HUES64 (cell line): ENCODE measurements at regions not wholly inside any gene's neighbourhood (a gene's known extent, or its start where the extent isn't known, plus 50 kb on each side); places are given as distances from the start of the nearest gene placed in this dataset.

ENCODE experiments used
- H3K27ac ChIP-seq: 2 replicates; pipeline ENCODE4 v1.7.0; 2013; ENCODE audit warnings: low read depth, low read length, inconsistent platforms
- H3K27me3 ChIP-seq: 2 replicates; pipeline ENCODE4 v1.6.1; 2013; ENCODE audit warnings: mild to moderate bottlenecking, low read length; ENCODE audit not compliant: insufficient read depth
- H3K36me3 ChIP-seq: 2 replicates; pipeline ENCODE4 v1.6.1; 2013; ENCODE audit warnings: mild to moderate bottlenecking, low read length; ENCODE audit not compliant: insufficient read depth
- H3K4me1 ChIP-seq: 2 replicates; pipeline ENCODE4 v1.6.1; 2013; ENCODE audit warnings: mild to moderate bottlenecking, low read length, moderate library complexity; ENCODE audit not compliant: insufficient read depth
- H3K4me3 ChIP-seq: 2 replicates; pipeline ENCODE4 v1.5.1; 2013; ENCODE audit warnings: mild to moderate bottlenecking, low read length, moderate library complexity
- H3K9ac ChIP-seq: 2 replicates; pipeline ENCODE4 v1.6.1; 2013; ENCODE audit warnings: mild to moderate bottlenecking, low read depth, low read length
- H3K9me3 ChIP-seq: 2 replicates; pipeline ENCODE4 v1.6.1; 2013; ENCODE audit warnings: low read depth, low read length; ENCODE audit not compliant: insufficient read depth
- WGBS: fragments of 150-250, 120-280 bp; methylation state at CpG from one replicate; pipeline ENCODE4 v1.1.7; 2013; ENCODE audit warnings: missing lambda C conversion rate; 5-methylcytosine and 5-hydroxymethylcytosine counted together

DNA sequence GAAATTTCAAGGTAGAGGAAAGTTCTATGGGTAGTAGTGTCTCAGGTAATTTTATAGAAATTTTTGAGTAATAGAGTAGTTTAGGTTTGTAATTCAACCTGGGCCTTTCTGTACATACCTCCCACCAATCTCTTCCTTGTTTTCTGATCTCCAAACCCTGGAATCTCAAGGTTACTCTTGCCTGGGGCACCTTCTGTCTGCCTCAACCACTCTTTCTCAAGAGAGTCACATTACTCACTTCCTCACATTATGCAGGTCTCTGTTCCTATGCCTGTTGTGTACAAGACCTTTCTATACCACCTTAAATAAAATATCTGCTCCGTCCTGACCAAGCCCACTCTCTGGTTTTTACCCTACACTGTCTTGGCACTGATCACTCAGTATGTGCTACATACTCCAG, 412.6 kb upstream of the CTNND2 start:
- H3K4me3 ChIP-seq: no peak overlapping the region
- no peak overlapping the region for H3K27ac ChIP-seq
- 96% methylated on average over 1 of the region's 1 CpG for WGBS
- H3K9ac ChIP-seq: no peak overlapping the region
- H3K9me3 ChIP-seq: no peaks in the 10 kb centered on the region
- H3K36me3 ChIP-seq: no peaks in the 10 kb centered on the region
- peaks cover 10% of the 10 kb centered on the region for H3K4me1 ChIP-seq
- no peaks in the 10 kb centered on the region for H3K27me3 ChIP-seq

DNA sequence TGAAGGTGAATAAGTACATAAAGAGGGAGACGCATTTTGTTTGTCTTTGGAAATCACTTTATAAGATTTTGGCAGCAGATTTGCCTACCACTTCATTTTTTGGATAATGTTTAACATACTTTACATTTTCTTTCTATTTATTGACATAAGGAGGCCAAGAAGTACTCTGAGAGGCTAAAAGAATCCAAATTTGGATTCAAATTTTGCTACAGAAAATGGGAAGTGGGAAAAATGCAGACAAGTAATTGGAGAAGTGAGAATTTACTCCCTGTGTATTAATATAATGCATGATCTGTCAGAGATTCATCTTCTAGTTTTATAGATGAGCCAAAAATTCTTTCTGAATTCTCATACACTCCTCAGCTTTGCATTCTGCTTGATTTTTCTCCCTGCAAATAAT, 411.2 kb upstream of the CTNND2 start:
- H3K4me3 ChIP-seq: no peak overlapping the region
- H3K9ac ChIP-seq: no peak overlapping the region
- H3K4me1 ChIP-seq: no peaks in the 10 kb centered on the region
- WGBS: 100% methylated on average over 1 of the region's 1 CpG
- H3K27ac ChIP-seq: no peak overlapping the region
- H3K9me3 ChIP-seq: no peaks in the 10 kb centered on the region
- H3K27me3 ChIP-seq: no peaks in the 10 kb centered on the region
- no peaks in the 10 kb centered on the region for H3K36me3 ChIP-seq

DNA sequence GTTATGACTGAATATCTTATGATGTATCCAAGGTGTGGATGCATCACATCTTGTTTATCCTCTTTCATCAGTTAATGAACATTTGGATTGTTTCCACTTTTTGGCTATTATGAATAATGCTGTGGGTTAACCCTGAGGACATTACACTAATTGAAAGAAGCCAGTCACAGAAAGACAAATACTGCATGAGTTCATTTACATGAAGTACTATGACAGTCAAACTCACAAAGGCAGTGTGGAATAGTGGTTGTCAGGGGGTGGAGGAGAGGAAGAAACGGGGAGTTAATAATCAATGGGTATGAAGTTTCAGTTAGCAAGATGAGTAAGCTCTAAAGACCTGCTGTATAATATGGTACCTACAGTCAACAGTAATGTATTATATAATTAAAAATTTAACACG, 409.4 kb upstream of the CTNND2 start:
- H3K27me3 ChIP-seq: no peaks in the 10 kb centered on the region
- WGBS: 100% methylated on average over 1 of the region's 2 CpGs
- no peak overlapping the region for H3K27ac ChIP-seq
- H3K4me3 ChIP-seq: no peak overlapping the region
- no peaks in the 10 kb centered on the region for H3K4me1 ChIP-seq
- no peak overlapping the region for H3K9ac ChIP-seq
- H3K36me3 ChIP-seq: no peaks in the 10 kb centered on the region
- no peaks in the 10 kb centered on the region for H3K9me3 ChIP-seq

DNA sequence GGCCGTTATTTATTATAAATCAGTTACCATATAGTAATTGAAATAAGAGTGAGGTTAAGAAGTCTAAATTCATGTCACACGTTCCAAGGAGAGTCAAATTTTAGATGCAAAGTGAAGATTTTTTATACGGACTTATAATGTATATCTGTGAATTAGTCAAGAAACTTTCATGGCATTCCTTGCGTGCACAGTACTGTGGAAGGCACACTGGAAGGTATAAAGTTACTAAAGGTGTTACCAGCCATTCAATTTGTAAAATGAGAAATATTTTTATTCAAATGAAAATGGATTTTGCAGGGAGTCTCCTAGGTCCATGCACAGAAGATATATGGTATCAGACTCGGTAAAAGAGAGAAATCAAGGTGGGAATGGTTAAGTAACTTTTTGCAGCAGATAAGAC, 408.1 kb upstream of the CTNND2 start:
- WGBS: 94% methylated on average over 4 of the region's 5 CpGs
- Histone ChIP-seq H3K4me3 (no peak overlapping the region), H3K9ac (no peak overlapping the region), H3K9me3 (no peaks in the 10 kb centered on the region), H3K4me1 (no peaks in the 10 kb centered on the region), H3K27me3 (no peaks in the 10 kb centered on the region), H3K27ac (no peak overlapping the region), H3K36me3 (no peaks in the 10 kb centered on the region)

DNA sequence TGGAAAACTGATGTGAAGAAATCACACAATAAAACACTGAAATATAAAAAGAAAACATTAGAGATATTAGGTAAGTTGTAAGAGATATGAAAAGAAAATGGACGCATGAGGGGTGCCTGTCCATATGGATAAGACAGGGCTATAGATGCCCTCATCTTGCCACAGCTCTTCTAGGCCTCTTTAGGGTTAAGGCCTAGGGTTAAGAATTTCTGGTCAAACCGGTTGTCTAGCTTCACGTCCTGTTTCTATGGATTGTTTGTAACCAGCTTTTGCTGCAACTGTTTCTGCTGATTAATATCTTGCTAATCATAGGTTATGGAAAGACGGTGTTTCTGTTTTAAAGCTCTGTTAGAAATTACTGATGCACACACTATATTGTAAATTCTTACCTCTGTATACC, 389.9 kb upstream of the CTNND2 start:
- WGBS: 97% methylated on average over 4 of the region's 4 CpGs
- Histone ChIP-seq H3K9ac (no peak overlapping the region), H3K27ac (no peak overlapping the region), H3K4me1 (no peaks in the 10 kb centered on the region), H3K4me3 (no peak overlapping the region), H3K9me3 (peaks cover 41% of the 10 kb centered on the region), H3K36me3 (peaks cover 12% of the 10 kb centered on the region; the same call in 1 of the 2 replicates), H3K27me3 (no peaks in the 10 kb centered on the region)

DNA sequence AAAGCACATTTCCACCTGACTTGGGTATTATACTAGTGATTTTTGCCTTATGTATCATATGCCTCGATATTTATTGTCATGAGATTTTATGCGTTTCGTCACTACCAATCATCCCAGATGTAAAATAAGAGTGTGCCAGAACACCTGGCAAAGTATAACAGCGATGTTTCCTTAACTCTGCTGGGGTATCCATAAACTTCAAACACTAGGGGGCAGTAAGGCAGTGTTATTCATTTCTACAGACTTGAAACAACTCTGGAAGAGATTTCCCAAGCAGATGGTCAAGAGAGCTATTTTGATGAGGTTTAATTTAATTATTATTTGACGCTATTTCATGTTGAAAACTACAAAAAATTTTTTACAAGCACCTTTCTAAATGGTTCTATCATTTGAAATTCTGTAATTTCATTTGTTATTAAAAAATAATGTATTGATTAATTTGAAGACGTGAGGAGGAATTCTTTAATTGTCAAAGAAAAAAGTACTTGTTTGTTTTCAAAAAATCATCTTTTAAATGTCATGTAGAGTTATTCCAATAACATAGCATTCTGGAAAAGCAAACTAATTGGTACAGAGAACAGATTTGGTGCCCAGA, 388.5 kb upstream of the CTNND2 start:
- Histone ChIP-seq H3K27me3 (no peaks in the 10 kb centered on the region), H3K9ac (no peak overlapping the region), H3K36me3 (peaks cover 12% of the 10 kb centered on the region; the same call in 1 of the 2 replicates), H3K4me1 (no peaks in the 10 kb centered on the region), H3K9me3 (peaks cover 41% of the 10 kb centered on the region), H3K27ac (no peak overlapping the region), H3K4me3 (no peak overlapping the region)
- 36% methylated on average over 4 of the region's 6 CpGs for WGBS

DNA sequence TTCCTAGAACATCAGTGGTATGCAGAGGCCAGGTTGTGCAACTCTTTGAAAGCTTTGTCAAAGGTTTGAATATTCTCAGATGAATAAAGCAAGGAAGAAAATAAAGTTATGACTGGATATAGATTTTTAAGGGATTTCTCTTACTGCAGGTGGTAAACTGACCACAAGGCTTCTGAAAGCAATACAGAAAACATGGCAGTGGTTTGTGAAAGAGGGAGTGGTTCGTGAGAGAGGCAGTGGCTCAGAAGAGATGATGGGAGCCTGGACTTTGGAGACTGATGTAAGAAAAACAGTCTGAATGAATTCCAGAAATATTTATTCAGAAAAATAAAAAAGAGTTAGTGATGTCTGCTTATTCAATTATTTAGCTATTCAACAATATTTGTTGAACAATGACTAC, 380.4 kb upstream of the CTNND2 start:
- Histone ChIP-seq H3K27ac (no peak overlapping the region), H3K9ac (no peak overlapping the region), H3K36me3 (no peaks in the 10 kb centered on the region), H3K4me1 (no peaks in the 10 kb centered on the region), H3K9me3 (no peaks in the 10 kb centered on the region), H3K4me3 (no peak overlapping the region), H3K27me3 (no peaks in the 10 kb centered on the region)
- WGBS: 84% methylated on average over 1 of the region's 1 CpG

DNA sequence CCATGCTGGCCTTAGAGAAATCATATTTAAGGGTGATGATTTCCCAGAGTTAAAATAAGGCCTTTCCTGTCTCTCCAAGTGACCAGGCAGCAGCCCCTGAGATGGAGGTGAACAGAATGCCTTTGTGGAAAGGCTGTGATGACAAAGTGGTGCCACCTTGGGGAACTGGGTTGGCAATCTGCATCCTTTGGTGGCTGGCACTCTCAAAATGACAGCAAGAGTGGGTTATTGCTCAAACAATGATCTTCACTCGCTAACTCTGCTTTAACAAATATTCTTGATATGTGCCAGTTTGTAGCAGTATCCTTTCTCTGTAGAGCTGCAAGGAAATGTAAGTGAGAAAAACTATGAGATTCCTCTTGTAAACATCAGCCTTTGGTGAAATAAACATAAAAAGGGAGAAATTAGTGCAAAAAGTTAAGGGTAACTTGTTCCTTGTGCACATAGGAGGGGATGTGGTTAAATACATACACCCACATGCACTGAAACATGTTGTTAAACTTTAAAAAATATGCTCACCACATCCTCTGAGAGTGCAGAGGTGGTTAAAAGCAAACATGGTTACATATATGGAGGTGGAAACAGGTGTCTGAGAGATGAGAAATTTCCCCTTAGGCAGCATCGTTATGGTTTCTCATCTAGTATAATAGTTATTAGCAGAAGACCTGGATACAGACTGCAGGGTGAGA, 373.4 kb upstream of the CTNND2 start:
- no peaks in the 10 kb centered on the region for H3K4me1 ChIP-seq
- H3K36me3 ChIP-seq: no peaks in the 10 kb centered on the region
- H3K9ac ChIP-seq: no peak overlapping the region
- WGBS: 100% methylated on average over 2 of the region's 2 CpGs
- no peak overlapping the region for H3K27ac ChIP-seq
- no peak overlapping the region for H3K4me3 ChIP-seq
- H3K9me3 ChIP-seq: no peaks in the 10 kb centered on the region
- no peaks in the 10 kb centered on the region for H3K27me3 ChIP-seq

DNA sequence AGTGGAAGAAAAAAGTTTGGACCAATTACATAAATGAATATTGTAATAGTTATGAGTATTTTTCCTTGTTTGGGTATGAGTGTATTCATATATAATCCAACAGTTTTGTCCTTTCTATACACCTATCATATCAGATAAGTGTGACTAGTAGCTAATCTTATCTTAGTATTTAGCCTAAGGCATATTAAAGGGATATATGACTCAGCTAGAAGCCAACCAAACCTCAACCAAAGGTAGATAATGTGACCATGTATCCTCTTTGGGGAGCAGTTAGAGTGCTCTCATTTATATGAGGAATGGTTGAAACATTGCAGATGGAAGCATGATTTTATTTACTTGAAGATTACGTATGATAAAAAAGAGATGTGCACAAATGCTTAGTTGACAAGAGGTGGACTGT, 370.0 kb upstream of the CTNND2 start:
- Histone ChIP-seq H3K27ac (no peak overlapping the region), H3K4me3 (no peak overlapping the region), H3K27me3 (no peaks in the 10 kb centered on the region), H3K9me3 (no peaks in the 10 kb centered on the region), H3K9ac (no peak overlapping the region), H3K36me3 (no peaks in the 10 kb centered on the region), H3K4me1 (no peaks in the 10 kb centered on the region)
- 86% methylated on average over 1 of the region's 1 CpG for WGBS

DNA sequence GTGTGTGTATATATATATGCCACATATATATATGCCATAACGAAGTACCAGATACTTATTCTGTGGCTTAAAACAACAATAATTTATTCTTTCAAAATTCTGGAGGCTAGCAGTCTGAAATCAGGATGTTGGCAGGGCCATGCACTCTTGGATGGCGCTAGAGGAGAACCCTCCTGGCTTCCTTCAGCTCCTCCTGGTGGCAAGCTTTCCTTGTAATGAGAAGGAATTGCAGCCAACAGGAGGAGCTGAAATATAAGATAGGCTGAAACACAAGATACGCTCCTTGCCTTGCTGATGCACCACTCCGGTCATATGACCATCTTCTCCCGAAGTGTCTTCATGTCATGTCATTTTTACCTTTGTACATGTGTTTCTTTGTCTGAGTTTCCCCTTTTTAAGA, 368.1 kb upstream of the CTNND2 start:
- WGBS: 69% methylated on average over 4 of the region's 5 CpGs
- Histone ChIP-seq H3K9ac (no peak overlapping the region), H3K27ac (no peak overlapping the region), H3K9me3 (no peaks in the 10 kb centered on the region), H3K4me1 (no peaks in the 10 kb centered on the region), H3K36me3 (no peaks in the 10 kb centered on the region), H3K27me3 (no peaks in the 10 kb centered on the region), H3K4me3 (no peak overlapping the region)

DNA sequence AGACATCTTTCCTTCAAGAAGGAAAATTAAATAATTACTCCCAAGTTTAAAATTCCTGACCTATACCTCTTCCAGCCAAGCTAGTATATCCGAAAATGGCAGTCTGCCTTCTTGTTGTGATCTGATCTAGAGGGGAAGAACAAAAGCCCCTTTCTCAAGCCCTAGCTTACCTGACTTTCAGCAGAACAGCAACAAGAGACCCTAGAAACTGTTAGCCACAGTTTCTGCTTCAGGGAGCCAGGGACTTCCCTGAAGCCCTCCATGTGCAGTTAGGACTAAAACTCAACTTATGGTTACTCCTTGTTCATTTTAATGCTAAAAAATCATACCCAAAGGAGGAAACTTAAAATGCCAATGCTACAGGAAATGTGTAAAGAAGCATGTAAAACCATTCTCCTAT, 366.7 kb upstream of the CTNND2 start:
- Histone ChIP-seq H3K36me3 (no peaks in the 10 kb centered on the region), H3K4me1 (no peaks in the 10 kb centered on the region), H3K27me3 (no peaks in the 10 kb centered on the region), H3K27ac (no peak overlapping the region), H3K4me3 (no peak overlapping the region), H3K9me3 (no peaks in the 10 kb centered on the region), H3K9ac (no peak overlapping the region)
- 100% methylated on average over 1 of the region's 1 CpG for WGBS

DNA sequence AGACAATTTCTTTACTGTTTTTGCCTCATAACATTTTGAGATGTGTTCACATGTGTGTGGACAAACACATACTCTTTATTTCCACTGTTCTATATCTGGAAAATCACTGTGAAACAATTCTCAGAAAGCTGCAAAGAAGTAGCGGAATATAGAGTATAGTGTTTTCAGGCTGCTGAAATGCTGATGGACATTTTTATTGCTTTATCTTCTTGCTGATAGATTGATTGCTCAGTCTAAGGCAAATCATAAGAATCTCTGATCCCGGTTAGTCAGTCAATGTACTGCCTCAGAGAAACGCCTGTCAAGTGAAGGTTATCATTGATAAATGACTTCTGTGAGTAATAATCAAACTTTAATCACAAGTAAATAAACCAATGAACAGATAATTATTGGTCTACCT, 364.9 kb upstream of the CTNND2 start:
- Histone ChIP-seq H3K4me3 (no peak overlapping the region), H3K27me3 (no peaks in the 10 kb centered on the region), H3K36me3 (no peaks in the 10 kb centered on the region), H3K9me3 (no peaks in the 10 kb centered on the region), H3K27ac (no peak overlapping the region), H3K4me1 (no peaks in the 10 kb centered on the region), H3K9ac (no peak overlapping the region)
- 89% methylated on average over 3 of the region's 3 CpGs for WGBS
